Immature natural killer cell (primary cell): ENCODE measurements at regions not wholly inside any gene's neighbourhood (a gene's known extent, or its start where the extent isn't known, plus 50 kb on each side); places are given as distances from the start of the nearest gene placed in this dataset.
"Not testable (repeated sequence)": the region's sequence is repeated elsewhere in the genome, so short reads cannot be mapped to it uniquely, and the experiment has no call there.

ENCODE experiments used
- DNase-seq, 3 donors: peaks; one replicate each; pipeline ENCODE4 v3.0.0; 2022; ENCODE audit warnings: mixed read lengths in 1 of 3
- H3K27ac Mint-ChIP-seq, 6 donors: one replicate each; pipeline ENCODE4 v1.8.0; 2020; ENCODE audit warnings: mixed read lengths in 6 of 6, mild to moderate bottlenecking in 5 of 6, inconsistent platforms in 4 of 6, moderate library complexity in 3 of 6
- H3K27me3 Mint-ChIP-seq, 3 donors: one replicate each; pipeline ENCODE4 v1.8.0; 2020 to 2021; ENCODE audit warnings: low read depth in 3 of 3, mild to moderate bottlenecking in 3 of 3, mixed read lengths in 3 of 3, moderate library complexity in 3 of 3, inconsistent platforms in 1 of 3
- H3K36me3 Mint-ChIP-seq, 3 donors: one replicate each; pipeline ENCODE4 v1.8.0; 2020; ENCODE audit warnings: mixed read lengths in 3 of 3, inconsistent platforms in 2 of 3, mild to moderate bottlenecking in 2 of 3
- H3K4me1 Mint-ChIP-seq, 2 donors: one replicate each; pipeline ENCODE4 v1.8.0; 2020; ENCODE audit warnings: inconsistent platforms in 2 of 2, mild to moderate bottlenecking in 2 of 2, mixed read lengths in 2 of 2, moderate library complexity in 1 of 2
- H3K4me3 Mint-ChIP-seq, 5 donors: one replicate each; pipeline ENCODE4 v1.8.0; 2020; ENCODE audit warnings: mild to moderate bottlenecking in 5 of 5, mixed read lengths in 5 of 5, inconsistent platforms in 3 of 5, moderate library complexity in 3 of 5
- H3K9me3 Mint-ChIP-seq, 6 donors: one replicate each; pipeline ENCODE4 v1.8.0; 2020; ENCODE audit warnings: mild to moderate bottlenecking in 6 of 6, mixed read lengths in 6 of 6, inconsistent platforms in 4 of 6, moderate library complexity in 3 of 6

DNA sequence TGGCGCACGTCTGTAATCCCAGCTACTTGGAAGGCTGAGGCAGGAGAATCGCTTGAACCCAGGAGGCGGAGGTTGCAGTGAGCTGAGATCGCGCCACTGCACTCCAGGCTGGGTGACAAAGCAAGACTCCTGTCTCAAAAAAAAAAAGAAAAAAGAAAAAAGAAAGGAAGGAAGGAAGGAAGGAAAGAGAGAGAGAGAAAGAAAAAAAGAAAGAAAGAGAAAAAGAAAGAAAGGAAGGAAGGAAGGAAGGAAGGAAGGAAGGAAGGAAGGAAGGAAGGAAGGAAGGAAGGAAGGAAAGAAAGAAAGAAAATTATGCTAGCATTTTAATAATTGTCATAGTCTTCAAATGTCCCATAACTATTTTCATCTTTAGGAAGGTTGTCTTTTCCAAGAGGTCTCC, 198.7 kb downstream of the TBX18 start:
- H3K27ac Mint-ChIP-seq, H3K36me3 Mint-ChIP-seq, H3K4me1 Mint-ChIP-seq, DNase-seq, H3K4me3 Mint-ChIP-seq, H3K27me3 Mint-ChIP-seq: not testable (repeated sequence)
- peaks cover 5 to 29% (median 11%) of the 10 kb centered on the region in 6 donors for H3K9me3 Mint-ChIP-seq

DNA sequence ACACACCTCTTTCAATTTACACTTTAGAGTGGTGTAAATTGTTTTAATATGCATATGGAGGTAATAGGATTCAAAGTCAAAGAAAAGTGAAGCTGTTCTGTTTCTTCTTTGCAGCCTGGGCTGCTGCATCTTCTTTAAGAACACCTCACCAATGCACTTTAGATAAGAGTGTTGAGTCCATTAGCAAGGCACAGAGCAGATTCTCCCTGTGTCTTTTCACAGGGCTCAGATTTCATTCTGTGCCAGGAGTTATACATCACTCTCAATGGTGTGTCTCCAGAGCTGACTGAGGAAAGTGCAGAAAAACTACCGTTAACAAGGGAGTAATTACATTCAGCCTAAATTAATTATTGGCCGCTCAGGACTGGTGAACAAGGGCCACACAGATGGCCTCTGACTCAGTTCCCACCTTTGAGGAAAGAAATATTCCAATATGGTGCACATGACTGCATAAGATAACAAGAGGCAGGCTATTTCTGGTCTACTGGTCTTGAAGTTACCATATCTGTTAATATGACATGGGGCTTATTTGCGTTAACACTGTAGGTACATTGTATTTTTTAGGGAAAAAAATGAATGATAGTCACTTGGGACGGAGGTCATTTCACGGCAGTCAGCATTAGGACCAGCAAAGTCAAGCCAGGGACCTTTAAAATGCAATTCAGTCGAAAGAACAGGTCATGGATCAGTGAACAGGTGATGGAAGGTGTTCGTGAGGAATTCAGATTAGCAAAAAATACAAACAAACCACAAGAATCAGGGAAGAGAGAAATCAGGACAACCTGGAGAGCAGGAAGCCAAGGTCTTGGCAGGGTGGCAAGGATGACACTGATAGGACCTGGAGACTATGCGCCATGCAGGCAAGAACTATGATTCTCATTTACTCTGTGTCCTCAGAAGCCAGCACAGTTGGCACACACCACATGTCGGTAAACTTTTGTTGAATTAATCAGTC, 203.7 kb downstream of the TBX18 start:
- H3K27ac Mint-ChIP-seq = no peak overlapping the region
- H3K9me3 Mint-ChIP-seq = peaks cover 2 to 24% (median 8%) of the 10 kb centered on the region in 6 donors
- H3K27me3 Mint-ChIP-seq = no peaks in the 10 kb centered on the region
- no peak for DNase-seq
- no peaks in the 10 kb centered on the region for H3K4me1 Mint-ChIP-seq
- H3K4me3 Mint-ChIP-seq = no peak overlapping the region
- peaks cover 0 to 3% (median 0%) of the 10 kb centered on the region in 3 donors for H3K36me3 Mint-ChIP-seq

DNA sequence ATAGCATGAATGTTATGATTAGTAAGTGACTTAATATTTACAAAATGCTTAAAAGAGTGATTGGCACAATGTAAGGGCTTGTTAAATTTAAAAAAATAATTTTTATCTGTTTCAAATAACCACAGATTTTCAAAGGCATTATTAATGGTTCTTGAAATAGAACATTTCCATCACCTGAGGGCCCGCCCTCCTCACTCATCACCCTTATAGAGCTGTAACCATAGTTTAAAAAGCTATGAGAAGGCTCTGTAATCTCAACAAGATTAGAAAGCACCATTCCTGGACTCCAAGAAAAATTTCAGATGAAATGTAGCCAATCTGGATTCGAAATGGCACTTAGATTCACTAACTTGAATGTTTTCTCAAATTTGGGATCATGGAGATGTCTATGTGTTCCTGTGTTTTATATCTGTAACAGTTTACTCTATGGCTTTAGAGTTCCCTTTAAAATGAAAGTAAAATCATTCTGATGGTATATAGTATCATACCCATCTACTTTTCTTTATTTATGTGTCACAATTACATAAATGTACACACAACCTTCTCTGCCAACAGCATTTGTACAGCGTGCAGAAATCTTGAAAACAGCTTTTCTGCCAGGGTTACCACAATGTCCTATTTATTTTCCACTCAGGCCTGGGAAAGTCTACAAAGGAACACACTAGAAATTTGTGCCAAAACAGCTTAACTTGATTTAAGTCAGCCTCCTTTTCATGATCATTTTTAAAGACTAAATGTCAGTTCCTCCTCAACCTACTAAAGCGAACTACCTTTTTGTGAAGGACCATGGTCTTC, 207.7 kb downstream of the TBX18 start:
- DNase-seq = no peak
- Mint-ChIP-seq H3K27ac (no peak overlapping the region), H3K4me3 (no peak overlapping the region), H3K27me3 (no peaks in the 10 kb centered on the region), H3K4me1 (no peaks in the 10 kb centered on the region), H3K9me3 (peaks cover 2 to 43% (median 14%) of the 10 kb centered on the region in 6 donors), H3K36me3 (peaks cover 0 to 5% (median under 1%) of the 10 kb centered on the region in 3 donors)

DNA sequence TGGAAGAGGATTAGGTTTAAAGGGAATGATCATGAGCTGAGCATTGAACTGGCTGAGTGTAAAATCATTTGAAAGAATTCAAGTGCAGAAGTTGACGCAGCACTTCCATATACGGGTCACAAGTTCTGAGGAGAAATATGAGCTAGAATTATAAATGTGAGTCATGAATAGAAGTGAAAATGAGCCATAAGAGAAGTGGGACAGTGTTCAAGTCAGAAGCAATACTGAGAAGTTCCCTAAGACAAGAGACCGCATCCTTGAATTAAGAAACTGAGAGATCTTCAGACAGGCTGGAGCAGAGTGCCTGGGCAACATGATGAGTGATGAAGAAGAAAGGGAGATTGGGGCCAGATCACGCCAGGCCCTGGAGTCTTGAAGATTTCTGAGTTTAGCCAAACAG, 209.7 kb downstream of the TBX18 start:
- no peaks in the 10 kb centered on the region for H3K4me1 Mint-ChIP-seq

DNA sequence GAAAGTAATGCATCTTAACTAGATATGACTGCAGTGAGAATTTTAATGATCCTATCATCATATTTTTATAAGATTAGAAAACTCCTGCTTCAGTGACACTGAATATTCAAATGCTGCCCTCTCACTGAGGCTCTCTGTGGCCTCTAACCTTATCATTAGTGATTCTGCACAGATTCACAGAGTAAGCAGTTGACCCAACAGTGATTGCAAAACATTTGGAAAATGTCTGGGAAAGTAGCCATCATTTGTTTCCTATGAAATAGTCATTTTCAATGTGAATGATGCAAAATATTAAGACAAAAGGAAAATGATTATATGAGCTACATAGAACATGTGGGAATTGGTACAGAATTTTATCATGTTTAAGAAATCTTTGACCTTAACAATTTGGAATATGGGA, 210.3 kb downstream of the TBX18 start:
- Mint-ChIP-seq H3K36me3 (peaks cover 0 to 5% (median 0%) of the 10 kb centered on the region in 3 donors), H3K27me3 (no peaks in the 10 kb centered on the region), H3K4me1 (no peaks in the 10 kb centered on the region), H3K4me3 (no peak overlapping the region), H3K9me3 (peaks cover 2 to 38% (median 17%) of the 10 kb centered on the region in 6 donors), H3K27ac (no peak overlapping the region)
- no peak for DNase-seq

More for the DNA sequence above, 209.7 kb downstream of the TBX18 start:
- Mint-ChIP-seq H3K36me3 (peaks cover 0 to 5% (median 0%) of the 10 kb centered on the region in 3 donors), H3K27me3 (no peaks in the 10 kb centered on the region), H3K4me3 (no peak overlapping the region), H3K27ac (no peak overlapping the region), H3K9me3 (peaks cover 2 to 38% (median 17%) of the 10 kb centered on the region in 6 donors)
- DNase-seq = no peak

DNA sequence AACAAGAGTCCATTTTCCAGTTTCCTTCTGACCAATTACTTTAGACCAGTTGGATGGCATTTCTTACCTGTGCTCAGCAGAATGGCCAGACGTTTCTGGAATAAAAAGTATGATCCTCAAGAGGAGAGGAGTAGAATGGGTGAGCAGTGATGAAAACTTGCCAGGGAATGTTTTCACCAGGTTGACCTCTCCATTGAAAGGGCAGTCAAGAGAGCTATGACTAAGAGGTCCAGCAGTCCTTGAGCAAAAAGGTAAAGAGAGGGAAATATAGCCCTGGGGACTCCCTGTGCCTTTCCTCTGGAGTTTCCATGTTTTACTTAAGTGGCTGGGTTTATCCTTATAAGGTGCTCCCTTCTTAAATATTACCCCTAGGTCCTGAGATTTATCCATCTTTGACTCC, 210.9 kb downstream of the TBX18 start:
- Mint-ChIP-seq H3K4me1 (no peaks in the 10 kb centered on the region), H3K9me3 (peaks cover 2 to 35% (median 16%) of the 10 kb centered on the region in 6 donors), H3K36me3 (peaks cover 0 to 5% (median 0%) of the 10 kb centered on the region in 3 donors), H3K27me3 (no peaks in the 10 kb centered on the region), H3K4me3 (no peak overlapping the region), H3K27ac (no peak overlapping the region)
- no peak for DNase-seq

DNA sequence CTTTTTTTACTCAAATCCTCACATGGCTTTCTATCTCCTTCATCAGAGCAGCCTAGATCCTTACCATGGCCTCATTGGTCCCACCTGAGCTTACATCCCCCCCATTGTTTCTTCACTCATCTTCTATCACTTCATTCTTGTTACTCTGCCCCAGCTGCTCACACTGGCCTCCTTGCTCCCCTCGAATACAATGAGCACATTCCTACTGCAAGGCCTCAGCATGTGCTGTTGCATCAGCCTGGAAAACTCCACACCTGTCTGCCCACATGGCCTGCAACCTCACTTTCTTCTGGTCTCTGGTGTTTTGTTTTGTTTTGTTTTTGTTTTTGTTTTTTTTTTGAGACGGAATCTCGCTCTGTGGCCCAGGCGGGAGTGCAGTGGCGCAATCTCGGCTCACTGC, 212.6 kb downstream of the TBX18 start:
- no peaks in the 10 kb centered on the region for H3K27me3 Mint-ChIP-seq
- H3K4me3 Mint-ChIP-seq = no peak overlapping the region
- no peak for DNase-seq
- H3K36me3 Mint-ChIP-seq = peaks cover 0 to 5% (median 0%) of the 10 kb centered on the region in 3 donors
- no peaks in the 10 kb centered on the region for H3K4me1 Mint-ChIP-seq
- no peak overlapping the region for H3K27ac Mint-ChIP-seq
- H3K9me3 Mint-ChIP-seq = peaks cover 2 to 33% (median 16%) of the 10 kb centered on the region in 6 donors

DNA sequence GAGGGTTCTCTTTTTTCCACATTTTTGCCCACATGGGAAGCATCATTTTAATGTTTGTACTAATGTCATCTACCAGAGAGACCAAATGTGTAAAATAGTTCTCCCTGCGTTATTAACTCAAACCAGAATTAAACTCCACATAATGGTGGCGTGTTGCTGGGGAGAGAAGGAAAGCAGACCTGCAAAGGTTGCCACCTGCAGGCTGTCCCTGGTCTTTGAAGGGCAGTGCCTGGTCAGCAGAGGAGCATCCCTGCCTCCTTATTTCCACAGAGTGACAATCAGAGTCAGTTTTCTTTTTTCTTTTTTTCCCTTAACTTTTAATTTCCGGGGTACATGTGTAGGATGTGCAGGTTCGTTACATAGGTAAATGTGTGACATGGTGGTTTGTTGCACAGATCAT, 214.5 kb downstream of the TBX18 start:
- no peaks in the 10 kb centered on the region for H3K27me3 Mint-ChIP-seq
- H3K9me3 Mint-ChIP-seq = peaks cover 0 to 26% (median 15%) of the 10 kb centered on the region in 6 donors
- H3K4me1 Mint-ChIP-seq = no peaks in the 10 kb centered on the region
- no peak for DNase-seq
- H3K27ac Mint-ChIP-seq = no peak overlapping the region
- H3K4me3 Mint-ChIP-seq = no peak overlapping the region
- peaks cover 0 to 5% (median 0%) of the 10 kb centered on the region in 3 donors for H3K36me3 Mint-ChIP-seq

DNA sequence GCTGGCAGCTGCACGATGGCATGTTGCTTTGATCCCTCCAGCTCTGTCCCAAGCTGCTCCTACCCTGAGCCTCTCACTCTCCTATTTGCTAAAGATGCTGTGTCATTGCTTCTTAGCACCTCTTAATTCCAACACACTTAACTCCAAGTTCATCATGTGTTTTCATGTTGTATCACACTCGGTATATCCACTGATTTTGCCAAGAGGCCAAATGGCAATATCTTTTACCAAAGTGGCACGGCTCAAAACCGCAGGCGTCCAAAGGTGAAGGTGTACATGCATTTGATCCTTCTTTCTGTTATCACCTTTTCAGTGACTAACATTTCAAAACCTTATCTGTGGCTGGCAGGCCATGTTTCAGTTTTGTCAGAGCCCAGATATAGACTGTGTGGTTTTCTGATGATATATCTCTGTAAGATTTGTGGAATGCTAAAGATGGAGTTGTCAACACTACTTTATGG, 217.0 kb downstream of the TBX18 start:
- Mint-ChIP-seq H3K27ac (no peak overlapping the region), H3K36me3 (no peaks in the 10 kb centered on the region), H3K4me1 (no peaks in the 10 kb centered on the region), H3K9me3 (peaks cover 3 to 12% (median 8%) of the 10 kb centered on the region in 6 donors), H3K27me3 (no peaks in the 10 kb centered on the region), H3K4me3 (no peak overlapping the region)
- DNase-seq = no peak

DNA sequence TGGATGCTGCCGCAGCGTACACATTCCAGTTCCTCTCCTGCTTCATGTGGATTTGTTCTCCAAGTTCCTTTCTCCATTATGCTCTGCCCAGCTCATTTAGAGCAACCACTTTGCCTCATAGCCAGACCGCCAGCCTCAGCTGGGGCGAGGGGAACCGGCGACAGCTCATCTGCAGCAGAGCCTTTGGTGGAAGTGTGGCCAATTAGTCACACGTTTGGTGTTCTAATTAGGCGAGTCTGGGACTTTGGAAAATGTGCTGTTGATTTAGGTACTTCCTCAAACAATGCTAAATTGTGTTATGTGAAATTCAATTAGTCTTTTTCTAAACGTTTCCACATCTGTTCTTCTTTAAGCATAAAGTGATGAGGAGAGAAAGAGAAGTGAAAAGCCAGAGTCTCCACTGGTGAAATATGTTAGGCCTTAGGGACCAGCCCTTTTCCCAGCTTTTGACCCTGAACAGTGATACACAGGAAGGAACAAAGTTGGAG, 217.9 kb downstream of the TBX18 start:
- Mint-ChIP-seq H3K9me3 (peaks cover 3 to 11% (median 8%) of the 10 kb centered on the region in 6 donors), H3K4me3 (no peak overlapping the region), H3K27me3 (no peaks in the 10 kb centered on the region), H3K36me3 (no peaks in the 10 kb centered on the region), H3K4me1 (no peaks in the 10 kb centered on the region), H3K27ac (no peak overlapping the region)
- no peak for DNase-seq

DNA sequence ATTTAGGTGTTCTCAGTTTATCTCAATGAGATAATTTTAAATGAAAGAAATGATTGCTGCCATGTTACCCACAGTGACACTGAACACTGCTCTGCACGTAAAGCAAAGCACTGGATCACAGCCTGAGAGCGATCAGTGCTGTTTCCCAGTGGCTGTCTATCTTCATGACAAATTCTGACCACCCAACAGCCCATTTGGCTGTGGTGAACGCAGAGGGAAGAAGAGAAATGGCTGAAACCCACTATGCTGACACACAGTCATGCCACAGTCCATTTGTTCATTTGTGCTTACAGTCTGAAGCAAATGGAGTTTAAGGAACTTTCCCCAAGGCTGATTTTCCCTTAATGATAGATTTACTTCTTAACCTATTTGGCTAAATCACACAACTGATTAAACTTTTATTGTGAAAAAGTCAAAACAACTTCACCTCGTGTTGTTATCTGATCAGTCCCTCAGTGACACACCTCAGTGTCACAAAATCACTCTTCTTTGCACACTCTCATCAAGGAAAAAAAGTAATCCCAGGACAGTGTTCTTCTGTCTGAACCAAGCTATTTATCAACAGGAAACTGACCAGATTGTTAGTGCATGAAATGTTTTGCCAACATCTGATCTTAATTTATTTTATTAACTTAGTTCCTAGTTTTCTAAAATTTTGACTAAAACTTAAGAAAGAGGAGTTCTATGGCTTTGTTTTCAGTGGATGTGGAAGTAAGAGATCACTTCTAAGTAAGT, 225.1 kb downstream of the TBX18 start:
- Mint-ChIP-seq H3K27ac (no peak overlapping the region), H3K9me3 (peaks cover 5 to 10% (median 7%) of the 10 kb centered on the region in 6 donors), H3K27me3 (no peaks in the 10 kb centered on the region), H3K4me3 (no peak overlapping the region), H3K4me1 (no peaks in the 10 kb centered on the region), H3K36me3 (no peaks in the 10 kb centered on the region)
- DNase-seq = no peak

DNA sequence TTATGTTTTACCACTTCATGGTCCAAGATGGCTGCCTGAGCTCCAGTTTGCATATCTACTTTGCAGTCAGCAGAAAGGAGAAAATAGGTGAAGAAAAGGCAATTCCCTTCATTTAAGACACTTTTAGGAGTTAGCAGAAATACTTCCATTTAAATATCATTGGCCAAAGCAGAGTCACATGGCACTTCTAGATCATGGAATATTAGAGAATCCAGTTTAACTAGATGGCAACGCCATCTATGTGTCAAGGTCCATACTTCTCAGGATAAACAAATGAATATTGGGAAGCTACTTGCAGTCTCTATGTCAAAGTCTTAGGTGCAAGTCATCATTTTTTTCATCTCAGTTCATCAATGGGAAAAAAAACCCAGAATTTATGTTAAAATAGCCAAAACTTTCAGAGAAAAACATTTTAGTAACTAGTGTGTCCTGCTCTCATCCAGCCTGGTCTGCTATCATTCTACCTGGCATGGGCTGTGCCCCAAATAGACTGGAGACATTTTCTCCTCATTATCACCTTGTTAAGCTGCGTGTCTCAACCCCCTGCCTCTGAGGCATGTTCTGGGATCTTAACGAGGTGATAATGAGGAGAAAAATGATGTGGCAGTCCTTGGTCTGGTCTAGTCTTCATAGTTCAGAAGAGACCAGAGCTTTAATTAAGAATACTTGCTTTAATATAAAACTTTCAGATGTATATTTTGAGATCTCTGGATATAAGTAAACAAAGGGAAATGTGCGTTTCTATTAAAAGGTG, 227.3 kb downstream of the TBX18 start:
- H3K4me3 Mint-ChIP-seq = no peak overlapping the region
- no peaks in the 10 kb centered on the region for H3K4me1 Mint-ChIP-seq
- H3K27me3 Mint-ChIP-seq = no peaks in the 10 kb centered on the region
- H3K9me3 Mint-ChIP-seq = peaks cover 1 to 10% (median 4%) of the 10 kb centered on the region in 6 donors
- no peak for DNase-seq
- no peaks in the 10 kb centered on the region for H3K36me3 Mint-ChIP-seq
- H3K27ac Mint-ChIP-seq = no peak overlapping the region

DNA sequence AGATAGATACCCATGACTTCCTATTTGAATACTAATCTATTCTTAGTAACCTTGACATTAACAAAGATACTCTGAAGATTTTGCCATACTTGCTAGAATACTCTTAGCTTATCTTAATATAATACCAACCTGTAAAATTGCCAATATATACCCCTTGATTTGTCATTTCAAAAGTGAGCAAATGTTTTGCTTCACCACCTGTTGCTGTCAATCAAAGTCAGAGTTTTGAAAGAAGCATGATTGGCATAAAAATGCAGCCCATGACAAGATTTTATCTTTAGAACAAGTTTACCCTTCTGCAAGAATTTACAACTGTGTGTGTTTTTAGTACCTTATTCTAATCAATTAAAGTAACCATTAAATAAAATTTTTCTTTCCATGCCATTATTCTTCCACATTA, 236.2 kb downstream of the TBX18 start:
- H3K9me3 Mint-ChIP-seq = peaks cover 5 to 22% (median 8%) of the 10 kb centered on the region in 6 donors
- H3K4me1 Mint-ChIP-seq = peaks cover 0 to 3% of the 10 kb centered on the region in 2 donors
- H3K27me3 Mint-ChIP-seq = peaks cover 0 to 2% (median 0%) of the 10 kb centered on the region in 3 donors
- H3K27ac Mint-ChIP-seq = no peak overlapping the region
- no peak for DNase-seq
- H3K4me3 Mint-ChIP-seq = no peak overlapping the region
- H3K36me3 Mint-ChIP-seq = no peaks in the 10 kb centered on the region
